ENCODE measurements at regions not wholly inside any gene's neighbourhood (a gene's known extent, or its start where the extent isn't known, plus 50 kb on each side); places are given as distances from the start of the nearest gene placed in this dataset.

DNA sequence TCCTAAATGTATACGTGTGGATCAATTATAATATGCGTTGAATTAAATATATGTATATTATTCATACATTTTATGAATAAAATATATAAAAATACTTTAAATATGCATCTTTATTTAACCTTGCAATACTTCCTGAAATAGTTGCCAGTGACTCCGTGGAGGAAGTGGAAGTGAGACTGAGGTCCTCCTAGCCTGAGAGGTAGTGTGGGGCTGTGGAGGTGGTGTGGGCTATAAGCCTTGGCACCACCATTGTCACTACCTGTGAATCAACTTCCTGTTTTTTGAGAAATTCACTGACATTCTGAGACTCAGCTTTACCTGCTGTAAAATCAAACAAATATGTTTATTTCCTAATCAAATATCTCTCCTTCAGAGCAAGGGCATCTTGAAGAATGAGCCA, 514.2 kb downstream of the VRK1 start:
- DNase-seq: no peak

DNA sequence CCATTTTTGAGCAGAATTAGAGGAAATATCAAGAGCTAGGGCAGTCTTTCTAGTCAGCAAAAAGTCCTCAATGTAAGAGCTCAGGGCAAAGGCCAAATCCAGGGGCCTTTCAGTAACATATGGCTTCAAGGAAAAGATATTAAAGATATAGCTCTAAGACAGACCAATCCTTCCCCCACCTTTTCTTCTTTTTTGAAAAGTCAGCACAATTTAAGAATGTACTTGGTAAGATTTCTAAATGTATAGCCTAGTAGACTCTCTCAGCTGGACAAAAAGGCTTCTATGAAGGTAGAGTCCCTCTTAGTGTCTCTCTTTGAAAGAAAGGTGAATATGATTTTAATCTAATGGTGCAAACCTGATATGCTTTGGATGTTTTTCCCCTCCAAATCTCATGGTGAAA, 515.7 kb downstream of the VRK1 start:
- DNase-seq: no peak

DNA sequence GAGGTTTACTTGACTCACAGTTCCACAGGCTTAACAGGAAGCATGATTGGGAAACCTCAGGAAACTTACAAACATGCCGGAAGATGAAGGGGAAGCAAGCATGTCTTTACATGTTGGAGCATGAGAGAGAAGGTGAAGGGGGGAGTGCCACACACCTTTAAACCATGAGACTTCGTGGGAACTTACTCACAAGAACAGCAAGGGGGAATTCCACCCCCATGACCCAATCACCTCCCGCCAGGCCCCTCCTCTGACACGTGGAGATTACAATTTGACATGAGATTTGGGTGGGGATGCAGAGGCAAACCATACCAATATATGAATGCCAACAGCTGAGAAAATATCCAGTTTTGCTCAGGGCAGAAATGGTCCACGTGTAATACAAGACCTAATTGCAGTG, 518.6 kb downstream of the VRK1 start:
- DNase-seq: no peak

DNA sequence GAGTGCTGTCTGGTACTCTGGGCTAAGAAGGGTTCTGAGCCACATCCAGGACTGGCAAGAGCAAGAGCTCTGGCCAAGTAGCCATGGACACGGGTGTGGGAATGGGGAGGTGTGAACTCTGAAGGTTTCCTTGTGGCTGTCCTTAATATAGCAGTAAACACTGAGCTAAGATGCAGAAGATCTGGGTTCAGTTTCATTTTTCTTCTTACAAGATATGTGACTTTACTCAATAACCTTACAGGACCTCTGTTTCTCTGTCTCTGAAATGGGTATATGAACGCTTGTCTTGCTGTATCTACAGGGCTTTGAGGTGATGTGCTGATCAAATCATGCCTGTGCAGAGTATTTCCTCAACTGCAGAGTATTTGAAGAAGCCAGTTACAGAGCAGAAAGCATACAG, 521.2 kb downstream of the VRK1 start:
- no peak for DNase-seq

DNA sequence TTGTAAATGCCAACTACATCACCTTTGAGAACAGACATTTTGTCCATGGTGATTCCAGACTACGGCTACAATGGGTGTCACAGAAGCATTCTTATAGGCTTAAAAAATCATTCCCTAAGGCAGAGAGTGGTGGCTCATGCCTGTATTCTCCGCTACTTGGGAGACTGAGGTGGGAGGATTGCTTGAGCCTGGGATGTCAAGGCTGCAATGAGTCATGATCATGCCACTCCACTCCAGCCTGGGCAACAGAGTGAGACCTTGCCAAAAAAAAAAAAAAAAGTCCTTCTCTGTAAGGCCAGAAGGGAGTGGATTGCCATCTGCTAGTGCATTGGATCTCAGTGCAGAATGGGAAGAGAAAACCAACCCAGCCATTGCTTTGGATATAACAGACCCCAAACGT, 522.5 kb downstream of the VRK1 start:
- no peak for DNase-seq

DNA sequence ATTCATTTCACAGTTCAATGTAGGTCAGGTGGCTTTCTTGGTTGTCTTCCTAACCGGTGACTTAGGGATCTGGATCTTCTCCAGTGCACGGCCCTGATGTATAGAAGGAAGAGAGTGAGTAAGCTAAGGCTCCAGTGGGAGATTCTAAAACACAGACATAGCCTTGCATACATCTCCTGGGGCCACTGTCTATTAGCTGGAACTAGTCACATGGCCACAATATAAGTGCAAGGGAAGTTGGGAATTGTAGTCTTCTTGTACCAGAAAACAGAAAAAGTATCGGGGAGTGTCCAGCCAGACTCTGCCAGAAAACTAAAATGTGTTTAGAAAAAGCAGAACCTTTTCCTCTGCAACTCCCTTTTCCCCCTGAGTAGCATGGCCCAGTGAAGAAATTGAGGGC, 531.6 kb downstream of the VRK1 start:
- DNase-seq: no peak

DNA sequence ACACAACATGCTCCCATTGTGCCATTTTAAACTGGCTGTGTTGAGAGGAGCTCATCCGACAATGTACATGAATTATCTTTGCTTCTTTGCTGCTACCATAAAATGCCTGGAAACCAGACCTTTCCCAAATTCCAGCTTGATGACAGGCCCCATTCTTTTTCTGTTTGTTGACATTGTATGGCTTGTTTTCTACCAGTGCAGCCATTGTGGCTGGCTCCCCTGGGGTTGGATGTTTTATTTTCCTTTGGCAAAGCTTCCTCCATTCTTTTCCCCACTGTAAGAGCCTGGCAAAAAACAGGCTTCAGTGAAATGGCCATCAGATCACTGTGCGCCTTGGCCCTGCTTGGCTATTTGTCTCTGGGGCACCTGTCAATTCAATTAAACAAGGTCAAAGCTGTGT, 532.5 kb downstream of the VRK1 start:
- no peak for DNase-seq

DNA sequence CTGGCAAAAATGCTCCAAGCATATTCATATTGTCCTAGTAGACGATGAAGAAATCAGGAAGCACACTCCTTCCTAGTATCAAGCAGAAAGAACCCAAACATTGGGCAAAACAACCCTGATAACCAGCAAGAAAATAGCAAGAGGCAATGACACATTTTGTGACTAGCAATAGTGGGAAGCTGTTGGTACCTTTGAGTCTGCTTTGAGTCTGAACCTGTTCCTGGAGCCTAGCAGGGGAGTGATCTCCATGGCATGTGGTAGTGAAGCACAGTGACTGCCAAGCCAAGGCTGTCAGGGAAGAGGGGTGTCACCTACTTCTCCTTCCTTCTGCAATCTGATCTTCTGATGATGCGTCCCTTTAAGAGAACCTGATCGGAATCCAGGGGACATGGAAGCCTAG, 533.9 kb downstream of the VRK1 start:
- DNase-seq: no peak

DNA sequence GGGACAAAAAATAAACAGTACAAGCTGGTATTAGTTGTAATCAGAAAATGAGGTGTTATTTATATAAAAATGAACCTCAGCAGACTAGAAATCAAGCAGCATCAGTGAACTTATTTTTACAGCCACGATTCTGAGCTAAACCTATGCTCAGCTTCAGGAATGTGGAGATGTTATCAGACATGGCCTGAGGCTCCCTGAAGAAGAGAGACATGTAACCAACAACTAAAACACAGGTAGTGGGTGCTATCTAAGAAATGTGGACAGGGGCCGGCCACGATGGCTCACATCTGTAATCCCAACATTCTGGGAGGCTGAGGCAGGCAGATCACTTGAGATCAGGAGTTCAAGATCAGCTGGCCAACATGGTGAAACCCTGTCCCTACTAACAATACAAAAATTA, 534.3 kb downstream of the VRK1 start:
- no peak for DNase-seq

DNA sequence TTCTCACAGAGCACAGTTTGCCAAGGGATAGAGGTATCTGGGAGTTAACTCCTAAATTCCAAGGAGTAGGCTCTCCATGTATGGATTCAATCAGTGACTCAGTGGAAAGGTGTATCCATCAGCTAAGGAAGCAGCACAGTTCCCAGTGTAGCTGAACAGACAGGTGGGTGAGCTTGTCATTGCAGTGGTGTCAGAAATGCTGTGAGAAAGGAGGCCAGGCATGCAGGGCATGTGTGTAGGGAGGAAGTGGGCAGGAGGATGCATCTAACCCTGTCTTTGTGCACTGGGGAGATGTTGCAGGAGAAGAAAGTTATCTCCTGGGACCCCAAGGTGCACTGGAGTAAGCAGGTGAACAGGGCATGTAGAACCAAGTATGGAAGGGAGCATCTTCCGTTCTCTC, 539.0 kb downstream of the VRK1 start:
- DNase-seq: no peak

DNA sequence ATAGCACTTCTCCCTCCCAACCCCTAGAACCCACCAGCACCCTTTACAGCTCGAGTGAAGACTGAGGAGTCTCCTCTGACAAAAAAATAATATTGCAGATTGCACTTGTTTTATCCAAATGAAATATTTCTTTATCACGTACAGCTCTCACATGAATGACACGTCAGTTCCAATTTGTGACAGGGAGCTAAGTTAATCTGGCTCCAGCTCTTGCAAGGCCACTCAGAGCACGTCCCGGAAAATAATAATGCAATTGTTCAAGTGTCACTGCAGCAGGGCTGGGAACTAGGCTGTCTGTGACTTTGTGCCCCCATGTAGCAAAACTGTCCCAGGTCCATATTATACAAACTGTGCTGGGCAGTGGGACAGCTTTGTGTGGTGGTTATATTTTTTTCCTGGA, 539.6 kb downstream of the VRK1 start:
- DNase-seq: no peak

DNA sequence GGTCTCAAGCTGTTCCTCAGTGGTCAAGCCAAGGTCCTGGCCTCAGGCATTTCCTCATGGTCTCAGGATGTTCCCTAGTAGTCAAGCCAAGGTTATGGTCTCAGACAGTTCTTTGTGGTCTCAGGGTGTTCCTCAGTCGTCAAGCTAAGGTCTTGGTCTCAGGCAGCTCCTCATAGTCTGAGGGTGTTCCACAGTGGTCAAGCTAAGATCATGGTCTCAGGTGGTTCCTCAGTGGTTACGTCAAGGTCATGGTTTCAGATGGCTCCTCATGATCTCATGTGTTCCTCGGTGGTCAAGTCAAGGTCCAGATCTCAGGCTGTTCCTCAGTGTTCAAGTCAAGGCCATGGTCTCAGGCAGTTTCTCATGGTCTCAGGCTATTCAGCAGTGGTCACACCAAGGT, 540.1 kb downstream of the VRK1 start:
- DNase-seq: no peak

DNA sequence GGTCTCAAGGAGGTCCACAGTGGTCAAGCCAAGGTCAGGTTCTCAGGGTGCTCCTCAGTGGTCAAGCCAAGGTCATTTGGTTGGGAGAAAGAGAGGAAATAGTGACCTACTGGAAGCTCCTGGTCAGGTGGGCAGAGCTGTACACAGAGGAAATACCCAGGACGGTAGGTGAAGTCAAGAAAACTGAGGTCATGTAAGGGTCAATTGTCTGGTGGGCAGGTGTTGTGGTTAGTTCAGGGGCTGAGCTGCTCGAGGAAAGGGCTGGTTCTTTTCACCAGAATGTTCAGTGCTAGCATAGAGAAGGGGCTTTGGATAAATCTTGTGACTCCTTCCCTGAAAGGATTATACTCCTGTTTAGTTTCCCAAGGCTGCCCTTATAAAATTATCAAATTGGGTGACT, 540.5 kb downstream of the VRK1 start:
- no peak for DNase-seq

DNA sequence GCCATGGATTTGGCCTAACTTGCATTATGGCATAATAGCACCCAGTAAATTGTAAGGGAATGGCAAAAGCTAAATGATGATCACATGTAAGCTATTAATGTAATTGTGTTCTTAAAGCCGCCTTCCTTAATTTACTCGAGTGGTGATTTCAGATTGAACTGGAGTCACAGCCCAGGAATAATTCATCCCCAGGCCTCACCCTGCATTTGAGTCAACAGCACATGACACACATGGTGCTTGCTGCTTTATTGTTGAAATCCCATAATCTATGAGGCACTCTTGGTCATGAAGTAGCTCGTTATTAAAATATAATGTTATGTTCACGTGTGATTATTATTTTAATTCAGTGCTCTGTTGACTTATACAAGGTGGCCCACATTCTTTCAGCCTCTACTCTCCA, 547.5 kb downstream of the VRK1 start:
- no peak for DNase-seq

DNA sequence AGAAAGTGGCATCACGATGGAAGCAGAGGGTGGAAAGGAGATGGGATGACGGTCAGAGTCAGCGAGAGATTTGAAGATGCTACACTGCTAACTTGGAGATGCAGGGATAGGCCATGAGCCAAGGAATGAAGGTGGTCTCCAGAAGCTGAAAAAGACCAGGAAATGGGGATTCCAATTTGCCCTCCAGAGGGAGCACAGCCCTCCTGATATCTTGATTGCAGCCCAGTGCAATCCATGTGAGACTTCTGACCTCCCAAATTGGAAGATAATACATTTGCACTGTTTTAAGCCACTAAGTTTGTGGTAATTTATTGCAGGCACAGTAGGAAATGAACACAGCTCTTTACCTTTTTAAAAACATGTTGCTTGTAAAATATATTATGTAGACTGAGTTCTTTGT, 549.5 kb downstream of the VRK1 start:
- no peak for DNase-seq

DNA sequence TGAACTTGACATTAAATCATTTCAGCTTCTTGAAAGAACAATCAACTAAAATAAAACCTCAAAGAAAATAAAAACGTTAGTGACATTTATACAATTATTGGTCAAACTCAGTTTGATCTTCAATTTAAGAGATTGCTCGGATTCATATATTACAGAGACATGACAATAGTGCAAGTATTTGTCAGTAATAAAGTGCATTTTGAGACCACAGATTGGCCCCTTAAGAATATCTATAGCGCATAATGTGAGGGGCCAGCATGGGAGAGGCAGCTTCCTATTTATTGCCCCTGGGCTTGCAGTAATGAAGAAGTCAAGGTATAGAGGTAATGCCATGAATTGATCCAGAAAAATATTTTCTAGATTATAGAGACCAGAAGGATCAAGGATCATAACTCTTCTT, 552.3 kb downstream of the VRK1 start:
- no peak for DNase-seq

DNA sequence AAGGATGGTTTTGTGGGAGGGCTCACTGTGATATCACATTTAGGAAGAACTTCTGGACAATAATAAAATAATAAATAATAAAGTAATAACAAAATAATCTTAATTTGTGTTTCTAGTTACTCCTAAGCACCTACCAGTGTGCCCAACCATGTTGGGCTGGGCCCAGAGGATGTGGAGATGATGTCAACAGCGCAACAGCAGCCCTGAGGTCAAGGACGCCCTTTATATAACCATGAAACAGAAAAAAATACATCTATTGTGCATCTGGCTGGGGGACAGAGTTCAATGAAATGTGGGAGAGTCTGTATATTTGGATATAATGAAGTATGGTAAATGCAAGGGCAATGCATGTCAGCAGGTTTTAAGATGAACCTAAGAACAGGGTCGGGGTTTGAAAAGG, 552.8 kb downstream of the VRK1 start:
- no peak for DNase-seq

DNA sequence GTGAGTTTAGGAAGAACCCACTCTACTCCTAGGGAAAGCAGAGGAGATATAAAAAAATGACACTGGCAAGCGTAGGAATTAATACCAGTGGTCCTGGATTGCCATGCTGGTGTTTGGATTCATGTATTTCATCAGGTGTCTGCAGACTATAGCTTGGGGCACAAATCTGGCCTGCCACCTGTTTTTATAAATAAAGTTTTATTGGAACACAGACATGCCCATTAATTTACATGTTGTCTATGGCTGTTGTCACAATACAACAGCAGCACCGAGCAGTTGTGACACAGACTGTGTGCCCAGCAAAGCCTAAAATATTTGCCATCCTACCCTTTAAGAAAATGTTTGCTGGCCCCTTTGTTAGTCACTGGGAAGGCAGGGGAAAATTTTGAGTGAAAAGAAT, 553.2 kb downstream of the VRK1 start:
- no peak for DNase-seq

DNA sequence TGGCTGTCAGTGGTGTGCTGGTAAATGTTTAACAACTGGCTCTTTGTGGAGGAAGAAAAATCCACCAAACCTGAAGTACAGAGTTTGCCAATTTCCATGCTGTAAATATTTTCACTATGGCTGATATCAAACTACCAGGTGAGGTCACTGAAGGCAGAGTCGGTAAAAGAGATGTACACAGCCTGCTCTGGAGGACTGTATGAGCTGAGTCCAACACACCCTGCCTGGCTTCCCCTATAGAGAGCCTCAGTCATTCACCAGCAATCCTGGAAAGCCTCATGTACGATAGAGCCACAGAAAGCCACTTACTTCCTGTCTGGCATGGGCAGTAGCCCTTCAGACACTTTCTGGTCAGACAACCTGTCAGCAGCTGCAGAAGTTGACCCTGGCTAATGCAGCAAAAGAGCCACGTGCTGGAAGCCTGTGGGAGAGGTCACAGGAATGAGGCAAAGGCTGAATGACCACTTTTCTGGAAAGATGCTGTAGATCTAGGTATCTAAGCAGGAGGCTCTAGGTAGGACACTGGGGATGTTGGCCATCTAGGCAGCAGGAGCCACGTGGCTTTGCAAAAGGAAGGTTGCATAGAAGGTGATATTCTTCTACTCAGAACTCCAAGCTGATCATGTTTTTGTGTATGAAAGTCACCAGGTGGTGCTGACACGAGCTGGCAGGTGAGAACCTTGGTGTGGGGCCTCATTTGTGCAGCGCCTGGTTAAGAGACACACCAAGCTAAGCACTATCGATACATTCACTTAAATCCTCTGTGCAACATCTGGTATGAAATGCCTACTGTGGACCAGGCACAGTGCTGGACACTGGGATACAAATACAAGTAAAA, 553.9 kb downstream of the VRK1 start:
- no peak for DNase-seq

DNA sequence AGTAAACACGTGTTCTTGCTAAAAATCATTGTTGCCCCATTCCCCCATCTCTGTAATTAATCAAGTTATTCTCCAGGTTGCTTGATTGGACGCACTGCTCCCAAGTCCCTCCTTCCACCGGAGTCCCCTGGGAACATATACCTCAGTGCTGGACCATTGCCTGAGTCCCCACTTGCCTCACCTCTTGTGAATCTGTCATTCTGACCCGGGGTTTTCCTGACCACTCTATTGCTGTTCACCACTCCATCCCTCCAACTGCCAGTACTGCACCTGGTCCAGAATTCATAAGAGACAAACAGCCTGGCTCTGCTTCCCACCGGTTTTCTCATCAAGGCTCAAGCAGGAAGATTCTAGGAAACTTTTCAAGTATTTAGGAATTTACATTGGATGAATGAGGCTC, 555.9 kb downstream of the VRK1 start:
- no peak for DNase-seq

DNA sequence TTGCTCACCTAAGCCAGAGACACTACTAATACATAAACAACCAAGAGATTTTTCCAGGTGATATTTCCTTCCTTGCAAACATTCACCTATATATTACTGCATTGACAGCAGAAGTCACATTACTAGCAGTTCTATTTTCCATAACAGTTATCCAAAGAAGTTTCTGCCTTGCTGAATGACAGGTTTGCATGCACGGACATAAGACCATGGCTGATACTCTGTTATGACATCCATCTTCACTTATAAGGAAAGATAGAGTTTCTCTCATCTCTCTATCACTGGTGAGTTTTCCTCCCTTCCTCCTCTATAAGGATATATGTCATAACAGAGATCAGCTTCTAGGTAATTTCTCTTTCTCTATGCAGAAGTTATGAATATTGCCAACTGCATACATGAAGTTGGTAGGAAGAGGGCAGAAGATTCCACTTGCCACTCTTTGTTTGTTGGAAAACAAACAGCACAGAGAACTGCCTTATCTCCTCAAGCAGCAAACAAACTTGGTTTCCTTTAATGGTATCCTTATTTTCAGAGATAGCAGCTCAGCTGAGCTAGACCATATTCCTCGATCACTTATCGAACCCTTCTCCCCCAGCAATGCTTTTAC, 557.0 kb downstream of the VRK1 start:
- DNase-seq: no peak

DNA sequence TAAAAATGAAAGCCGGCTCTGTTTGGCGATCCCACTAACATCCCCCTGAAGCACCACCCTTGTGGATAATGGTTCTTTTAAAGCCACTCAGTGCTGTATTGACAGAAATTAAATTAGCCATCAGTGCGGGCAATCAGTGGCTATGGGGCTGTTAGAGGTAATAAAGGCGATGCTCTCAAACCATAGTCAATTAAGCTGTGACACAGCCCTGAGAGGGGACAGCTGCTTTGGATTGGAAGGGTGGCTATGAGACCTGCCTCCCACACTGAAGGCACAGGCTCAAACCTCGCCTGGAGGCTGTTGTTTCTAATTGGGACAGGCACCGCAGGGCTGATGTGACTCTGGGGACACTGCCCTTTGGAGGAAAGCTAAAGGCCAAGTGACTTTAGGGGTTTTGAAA, 562.2 kb downstream of the VRK1 start:
- DNase-seq: peak; percentile 84

DNA sequence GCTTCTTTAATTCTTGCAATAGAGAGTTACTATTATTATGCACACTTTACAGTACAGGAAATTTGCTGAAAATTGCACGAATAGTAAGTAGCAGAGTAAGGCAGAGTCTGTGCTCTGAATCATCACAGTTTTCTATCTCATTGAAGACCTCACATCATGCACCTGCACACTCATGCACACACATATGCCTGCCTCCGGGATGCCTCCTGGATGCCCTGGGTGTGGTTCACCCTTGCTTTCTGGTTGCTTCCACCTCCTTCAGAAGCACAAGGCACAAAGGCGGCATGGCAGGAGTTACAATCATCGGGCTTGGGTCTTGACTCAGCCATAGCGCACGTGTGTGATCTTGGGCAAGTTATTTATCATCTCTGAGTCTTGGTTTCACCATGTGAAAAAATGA, 564.0 kb downstream of the VRK1 start:
- no peak for DNase-seq

DNA sequence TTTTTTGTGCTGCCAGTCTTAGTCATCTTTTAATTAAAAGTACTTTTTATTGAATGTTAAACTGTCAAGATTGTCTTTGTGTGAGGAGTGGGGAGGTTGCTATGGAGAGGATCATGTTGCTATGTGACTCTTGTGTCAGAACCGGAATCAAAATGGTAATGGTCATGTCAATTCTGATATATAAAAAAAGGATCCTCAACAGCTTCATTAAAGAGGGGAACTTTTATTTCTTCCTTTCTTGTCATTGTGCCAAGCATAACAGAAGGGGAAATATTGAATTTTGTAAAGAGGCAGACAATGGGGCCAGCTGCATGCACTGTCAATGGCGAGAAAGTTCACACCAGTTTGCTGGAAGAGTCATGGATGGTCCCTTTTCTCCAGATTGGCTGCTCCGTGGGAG, 564.8 kb downstream of the VRK1 start:
- peak; percentile 31 for DNase-seq

DNA sequence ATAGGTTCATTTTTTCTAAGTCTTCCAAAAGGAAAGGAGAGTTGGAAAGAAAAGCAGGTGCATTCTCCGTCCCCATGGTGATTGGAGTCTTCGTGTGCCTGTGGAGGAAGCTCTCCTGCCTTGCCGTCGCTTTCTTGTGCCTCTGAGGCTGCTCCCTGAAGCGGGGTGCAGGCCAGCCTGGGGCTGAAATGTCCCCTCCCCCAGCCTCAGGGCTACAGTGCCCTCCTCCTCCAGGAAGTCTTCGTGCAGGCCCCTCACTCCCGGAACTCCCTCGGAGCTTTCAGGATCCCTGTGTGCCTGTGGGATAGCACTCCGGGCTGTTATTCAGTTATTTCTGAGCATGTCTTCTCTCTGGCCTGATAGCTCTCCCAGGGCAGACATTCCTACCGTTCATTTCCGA, 569.2 kb downstream of the VRK1 start:
- no peak for DNase-seq
